ENCODE measurements at regions not wholly inside any gene's neighbourhood (a gene's known extent, or its start where the extent isn't known, plus 50 kb on each side); places are given as distances from the start of the nearest gene placed in this dataset.

DNA sequence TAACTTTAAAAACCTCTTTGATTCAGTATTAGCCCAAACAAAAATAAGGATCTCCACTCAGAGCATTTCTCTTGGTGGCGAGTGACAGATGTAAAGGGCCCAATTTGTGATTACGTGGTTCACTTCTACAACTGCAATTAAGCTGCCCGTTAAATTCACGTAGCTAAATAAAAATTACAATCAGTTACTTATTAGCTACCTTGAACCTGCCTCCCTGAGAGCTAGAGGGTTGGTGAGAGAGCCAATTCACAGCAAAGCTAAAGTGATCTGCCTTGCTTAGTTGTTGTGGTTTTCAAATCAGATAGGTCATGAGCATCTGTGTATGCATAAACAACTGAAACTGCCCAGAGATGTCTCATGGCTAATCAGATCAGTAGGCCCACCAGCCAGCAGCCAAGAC lies 156.7 kb downstream of the RNF152 start:
- Mint-ChIP-seq H3K27ac (peak overlapping the region in 1 of 3 experiments; percentile 27; a peak in 1 of 7 replicates), H3K27me3 (ENCODE audit: low read depth) (no peaks in the 10 kb centered on the region; the same call in 1 of the 2 replicates), H3K9me3 (no peaks in the 10 kb centered on the region), H3K4me1 (peaks cover 6% of the 10 kb centered on the region in 2 experiments; a peak in 3 of 4 replicates), H3K4me3 (no peak overlapping the region), H3K36me3 (ENCODE audit: insufficient read depth in 1 of 3, low read depth in 3 of 3) (no peaks in the 10 kb centered on the region)
- Histone ChIP-seq H3K56ac (ENCODE audit: insufficient read length, low read depth, low read length) (no peak overlapping the region), H2BK20ac (ENCODE audit: low read depth, low read length, poor library complexity, severe bottlenecking) (no peak overlapping the region), H3K18ac (ENCODE audit: insufficient read length, low read depth, low read length) (no peak overlapping the region), H3K27ac (ENCODE audit: insufficient read length, low read depth, low read length) (no peak overlapping the region), H2BK12ac (ENCODE audit: insufficient read length, low read depth, low read length) (no peak overlapping the region), H3K79me2 (ENCODE audit: insufficient read depth, low read length) (no peaks in the 10 kb centered on the region), H3K4ac (ENCODE audit: low read depth, low read length) (no peak overlapping the region), H3K23me2 (ENCODE audit: insufficient read length, low read depth, low read length, poor library complexity, severe bottlenecking) (no peaks in the 10 kb centered on the region), H2BK120ac (ENCODE audit: low read depth, low read length, poor library complexity, severe bottlenecking) (no peak overlapping the region), H3K79me1 (ENCODE audit: insufficient read depth, low read depth, low read length, poor library complexity, severe bottlenecking) (no peaks in the 10 kb centered on the region), H3K14ac (ENCODE audit: insufficient read depth, low read length) (no peak overlapping the region; the same call in 1 of the 2 replicates), H3K4me2 (ENCODE audit: insufficient read depth, insufficient read length, low read length) (no peak overlapping the region), H2AFZ (ENCODE audit: low read length) (no peak overlapping the region), H2AK5ac (ENCODE audit: insufficient read length, low read length) (no peak overlapping the region), H2BK15ac (ENCODE audit: low read depth, low read length) (no peak overlapping the region), H3K4me1 (ENCODE audit: insufficient read depth, low read length) (no peaks in the 10 kb centered on the region), H3T11ph (ENCODE audit: low read length) (no peak overlapping the region), H4K5ac (ENCODE audit: insufficient read length, low read depth, low read length) (no peak overlapping the region), H3K9me3 (ENCODE audit: control insufficient read depth, low read depth, low read length) (no peaks in the 10 kb centered on the region), H4K20me1 (ENCODE audit: control insufficient read depth, insufficient read depth, insufficient read length) (no peaks in the 10 kb centered on the region), H3K23ac (ENCODE audit: insufficient read length, low read depth, low read length) (no peak overlapping the region), H4K8ac (replicated peaks; ENCODE audit: insufficient read length, low read depth, low read length) (no peak overlapping the region), H2BK5ac (ENCODE audit: insufficient read length, low read length) (no peak overlapping the region), H3K9ac (ENCODE audit: extremely low read depth, insufficient read length, low read length) (no peak overlapping the region), H4K91ac (ENCODE audit: insufficient read length, low read depth, low read length) (no peak overlapping the region), H3K27me3 (ENCODE audit: insufficient read depth, low read length) (no peaks in the 10 kb centered on the region)
- no CpG with 5 or more reads among the region's 4 CpGs for WGBS (ENCODE audit: extremely low coverage, insufficient read length, low lambda C conversion rate)
- DNase-seq = no peak
- TF ChIP-seq, protein P1, sequence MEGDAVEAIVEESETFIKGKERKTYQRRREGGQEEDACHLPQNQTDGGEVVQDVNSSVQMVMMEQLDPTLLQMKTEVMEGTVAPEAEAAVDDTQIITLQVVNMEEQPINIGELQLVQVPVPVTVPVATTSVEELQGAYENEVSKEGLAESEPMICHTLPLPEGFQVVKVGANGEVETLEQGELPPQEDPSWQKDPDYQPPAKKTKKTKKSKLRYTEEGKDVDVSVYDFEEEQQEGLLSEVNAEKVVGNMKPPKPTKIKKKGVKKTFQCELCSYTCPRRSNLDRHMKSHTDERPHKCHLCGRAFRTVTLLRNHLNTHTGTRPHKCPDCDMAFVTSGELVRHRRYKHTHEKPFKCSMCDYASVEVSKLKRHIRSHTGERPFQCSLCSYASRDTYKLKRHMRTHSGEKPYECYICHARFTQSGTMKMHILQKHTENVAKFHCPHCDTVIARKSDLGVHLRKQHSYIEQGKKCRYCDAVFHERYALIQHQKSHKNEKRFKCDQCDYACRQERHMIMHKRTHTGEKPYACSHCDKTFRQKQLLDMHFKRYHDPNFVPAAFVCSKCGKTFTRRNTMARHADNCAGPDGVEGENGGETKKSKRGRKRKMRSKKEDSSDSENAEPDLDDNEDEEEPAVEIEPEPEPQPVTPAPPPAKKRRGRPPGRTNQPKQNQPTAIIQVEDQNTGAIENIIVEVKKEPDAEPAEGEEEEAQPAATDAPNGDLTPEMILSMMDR (conservative IDR thresholded peaks at IDR 0.05) = no peak
